ENCODE measurements at regions not wholly inside any gene's neighbourhood (a gene's known extent, or its start where the extent isn't known, plus 50 kb on each side); places are given as distances from the start of the nearest gene placed in this dataset.

DNA sequence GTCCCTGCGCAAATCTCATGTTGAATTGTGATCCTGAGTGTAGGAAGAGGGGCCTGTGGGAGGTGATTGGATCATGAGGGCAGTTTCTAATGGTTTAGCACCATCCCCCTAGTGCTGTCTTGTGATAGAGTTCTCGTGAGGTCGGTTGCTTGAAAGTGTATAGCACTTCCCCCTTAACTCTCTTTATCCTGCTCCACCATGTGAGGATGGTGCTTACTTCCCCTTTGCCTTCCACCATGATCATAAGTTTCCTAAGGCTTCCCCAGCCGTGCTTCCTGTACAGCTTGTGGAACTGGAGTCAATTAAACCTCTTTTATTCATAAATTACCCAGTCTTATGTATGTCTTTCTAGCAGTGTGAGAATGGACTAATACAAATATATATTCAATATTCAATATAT lies 303.7 kb upstream of the SEL1L start:
- DNase-seq (ENCODE audit: extremely low spot score in 2 of 2): no peak
- H3K27me3 ChIP-seq: no peaks in the 10 kb centered on the region
- no peak overlapping the region for H3K4me3 ChIP-seq
- H3K36me3 ChIP-seq: no peaks in the 10 kb centered on the region
- H3K4me1 ChIP-seq: no peaks in the 10 kb centered on the region
- H3K9me3 ChIP-seq: no peaks in the 10 kb centered on the region
- H3K27ac ChIP-seq: no peak overlapping the region
- no peak for TF ChIP-seq POLR2A (IDR thresholded peaks at IDR 0.05)
- TF ChIP-seq, protein P1, sequence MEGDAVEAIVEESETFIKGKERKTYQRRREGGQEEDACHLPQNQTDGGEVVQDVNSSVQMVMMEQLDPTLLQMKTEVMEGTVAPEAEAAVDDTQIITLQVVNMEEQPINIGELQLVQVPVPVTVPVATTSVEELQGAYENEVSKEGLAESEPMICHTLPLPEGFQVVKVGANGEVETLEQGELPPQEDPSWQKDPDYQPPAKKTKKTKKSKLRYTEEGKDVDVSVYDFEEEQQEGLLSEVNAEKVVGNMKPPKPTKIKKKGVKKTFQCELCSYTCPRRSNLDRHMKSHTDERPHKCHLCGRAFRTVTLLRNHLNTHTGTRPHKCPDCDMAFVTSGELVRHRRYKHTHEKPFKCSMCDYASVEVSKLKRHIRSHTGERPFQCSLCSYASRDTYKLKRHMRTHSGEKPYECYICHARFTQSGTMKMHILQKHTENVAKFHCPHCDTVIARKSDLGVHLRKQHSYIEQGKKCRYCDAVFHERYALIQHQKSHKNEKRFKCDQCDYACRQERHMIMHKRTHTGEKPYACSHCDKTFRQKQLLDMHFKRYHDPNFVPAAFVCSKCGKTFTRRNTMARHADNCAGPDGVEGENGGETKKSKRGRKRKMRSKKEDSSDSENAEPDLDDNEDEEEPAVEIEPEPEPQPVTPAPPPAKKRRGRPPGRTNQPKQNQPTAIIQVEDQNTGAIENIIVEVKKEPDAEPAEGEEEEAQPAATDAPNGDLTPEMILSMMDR (IDR thresholded peaks at IDR 0.05): no peak
- TF ChIP-seq POLR2AphosphoS5 (IDR thresholded peaks at IDR 0.05; ENCODE audit: insufficient read depth in 1 of 2, low read depth in 1 of 2): no peak
- intact Hi-C loops (cut with DNase I): no loop called here

DNA sequence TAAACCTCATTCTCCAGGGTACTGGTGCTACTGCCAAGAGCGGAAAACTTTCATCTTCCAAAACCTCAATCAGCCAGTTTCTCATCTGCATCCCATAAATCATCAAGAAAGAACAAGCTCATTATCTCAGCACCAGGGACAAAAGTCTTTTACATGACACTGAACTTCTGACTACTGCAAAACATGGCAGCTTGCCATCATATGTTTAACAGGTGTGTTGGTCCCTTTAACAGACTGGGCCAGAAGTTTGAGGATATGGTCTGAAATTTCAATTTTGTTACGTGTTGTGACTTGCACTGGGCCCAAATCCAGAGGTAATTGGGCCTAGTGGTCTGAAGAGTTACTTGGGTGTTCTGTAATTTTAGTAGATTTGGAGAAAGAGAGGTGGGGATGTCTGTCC lies 305.4 kb upstream of the SEL1L start:
- Histone ChIP-seq H3K27ac (no peak overlapping the region), H3K27me3 (no peaks in the 10 kb centered on the region), H3K4me1 (no peaks in the 10 kb centered on the region), H3K9me3 (no peaks in the 10 kb centered on the region), H3K4me3 (no peak overlapping the region), H3K36me3 (no peaks in the 10 kb centered on the region)
- intact Hi-C loops (cut with DNase I): no loop called here
- no peak for DNase-seq (ENCODE audit: extremely low spot score in 2 of 2)
- no peak for TF ChIP-seq POLR2AphosphoS5 (IDR thresholded peaks at IDR 0.05; ENCODE audit: insufficient read depth in 1 of 2, low read depth in 1 of 2)
- TF ChIP-seq, protein P1 (IDR thresholded peaks at IDR 0.05): no peak

DNA sequence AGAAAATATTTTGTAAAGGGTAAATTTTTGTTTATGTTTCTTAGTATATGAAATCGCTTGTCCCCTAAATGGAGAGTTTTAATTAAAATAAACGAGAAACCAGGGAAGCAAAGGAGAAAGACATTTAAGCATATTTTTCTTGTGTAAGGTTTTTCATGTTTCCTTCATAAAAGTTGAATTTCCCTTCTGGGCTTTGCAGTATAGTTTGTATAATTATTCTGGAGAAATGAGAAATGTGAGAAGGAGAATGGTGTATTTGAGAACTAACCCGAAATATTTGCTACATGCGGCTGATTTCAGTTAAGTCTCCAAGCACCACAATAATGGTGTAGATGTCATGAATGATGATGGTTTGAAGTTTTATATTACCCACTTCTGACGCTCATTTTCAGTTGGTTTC lies 307.7 kb upstream of the SEL1L start:
- Histone ChIP-seq H3K36me3 (no peaks in the 10 kb centered on the region), H3K4me3 (no peak overlapping the region), H3K27ac (no peak overlapping the region), H3K4me1 (no peaks in the 10 kb centered on the region), H3K9me3 (no peaks in the 10 kb centered on the region), H3K27me3 (no peaks in the 10 kb centered on the region)
- intact Hi-C loops (cut with DNase I): no loop called here
- TF ChIP-seq, protein P1 (IDR thresholded peaks at IDR 0.05): no peak
- no peak for TF ChIP-seq POLR2A (IDR thresholded peaks at IDR 0.05)
- TF ChIP-seq POLR2AphosphoS5 (IDR thresholded peaks at IDR 0.05; ENCODE audit: insufficient read depth in 1 of 2, low read depth in 1 of 2): no peak
- no peak for DNase-seq (ENCODE audit: extremely low spot score in 2 of 2)

DNA sequence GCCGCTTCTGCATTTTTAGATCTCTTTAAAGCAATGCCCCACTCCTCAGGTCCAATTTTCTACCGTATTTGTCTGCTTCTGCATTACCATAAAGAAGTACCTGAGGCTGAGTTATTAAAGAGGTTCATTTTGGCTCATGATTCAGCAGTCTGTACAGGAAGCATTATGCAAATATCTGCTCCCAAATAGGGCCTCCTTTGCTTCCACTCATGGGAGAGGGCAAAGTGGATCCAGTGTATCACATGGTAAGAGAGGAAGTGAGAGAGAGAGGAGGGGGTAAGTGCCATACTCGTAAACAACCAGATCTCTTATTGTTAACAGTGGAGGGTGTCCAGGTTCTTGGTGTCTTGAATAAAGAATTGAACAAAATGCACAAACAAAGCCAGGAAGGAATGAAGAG lies 316.1 kb upstream of the SEL1L start:
- DNase-seq (ENCODE audit: extremely low spot score in 2 of 2): no peak
- intact Hi-C loops (cut with DNase I): no loop called here
- Histone ChIP-seq H3K4me3 (no peak overlapping the region), H3K27me3 (no peaks in the 10 kb centered on the region), H3K36me3 (no peaks in the 10 kb centered on the region), H3K4me1 (no peaks in the 10 kb centered on the region), H3K27ac (no peak overlapping the region), H3K9me3 (no peaks in the 10 kb centered on the region)
- no peak for TF ChIP-seq POLR2AphosphoS5 (IDR thresholded peaks at IDR 0.05; ENCODE audit: insufficient read depth in 1 of 2, low read depth in 1 of 2)
- no peak for TF ChIP-seq POLR2A (IDR thresholded peaks at IDR 0.05)
- TF ChIP-seq, protein P1 (IDR thresholded peaks at IDR 0.05): no peak

DNA sequence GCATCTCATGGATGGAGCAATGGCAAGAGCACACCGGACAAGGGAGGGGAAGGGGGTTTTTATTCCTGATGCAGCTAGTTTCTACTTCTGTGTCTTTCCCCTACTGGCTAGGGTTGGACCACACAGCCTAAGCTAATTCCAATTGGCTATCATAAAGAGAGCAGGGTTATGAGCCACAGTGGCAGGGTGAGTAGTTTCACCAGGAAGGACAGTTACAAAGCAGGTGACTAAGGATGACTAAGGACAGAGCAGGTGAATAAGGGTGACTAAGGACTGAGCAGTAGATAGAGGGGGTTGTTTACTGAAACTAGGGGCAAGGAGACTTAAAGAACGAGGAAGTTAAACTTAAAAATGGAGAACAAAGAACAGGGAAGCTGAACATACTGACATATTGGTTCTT lies 321.4 kb upstream of the SEL1L start:
- Histone ChIP-seq H3K4me3 (no peak overlapping the region), H3K27me3 (no peaks in the 10 kb centered on the region), H3K9me3 (no peaks in the 10 kb centered on the region), H3K4me1 (no peaks in the 10 kb centered on the region), H3K27ac (no peak overlapping the region), H3K36me3 (no peaks in the 10 kb centered on the region)
- intact Hi-C loops (cut with DNase I): no loop called here
- TF ChIP-seq, protein P1 (IDR thresholded peaks at IDR 0.05): no peak
- TF ChIP-seq POLR2A (IDR thresholded peaks at IDR 0.05) (no peak), POLR2AphosphoS5 (IDR thresholded peaks at IDR 0.05; ENCODE audit: insufficient read depth in 1 of 2, low read depth in 1 of 2) (no peak)
- DNase-seq (ENCODE audit: extremely low spot score in 2 of 2): no peak

All from vagina (tissue), 2 donors.